A673 (cell line): ENCODE measurements at regions not wholly inside any gene's neighbourhood (a gene's known extent, or its start where the extent isn't known, plus 50 kb on each side); places are given as distances from the start of the nearest gene placed in this dataset.

Source experiments
- EZH2 ChIP-seq: fragments of 200-600 bp; sonication (generic); IDR thresholded peaks from 2 replicates; pipeline ENCODE4 v1.6.1; 2017; ENCODE audit warnings: borderline replicate concordance, low read depth, mild to moderate bottlenecking, mixed read lengths, antibody characterized with exemption, low read length; ENCODE audit not compliant: poor library complexity, severe bottlenecking
- TF ChIP-seq, protein P1 (sequence below): fragments of 300-800, 200-600 bp; sonication (generic); conservative IDR thresholded peaks from 2 replicates; pipeline ENCODE4 v1.5.1; 2017; ENCODE audit warnings: low read depth, mild to moderate bottlenecking, antibody characterized with exemption, low read length, moderate library complexity, mixed read lengths

DNA sequence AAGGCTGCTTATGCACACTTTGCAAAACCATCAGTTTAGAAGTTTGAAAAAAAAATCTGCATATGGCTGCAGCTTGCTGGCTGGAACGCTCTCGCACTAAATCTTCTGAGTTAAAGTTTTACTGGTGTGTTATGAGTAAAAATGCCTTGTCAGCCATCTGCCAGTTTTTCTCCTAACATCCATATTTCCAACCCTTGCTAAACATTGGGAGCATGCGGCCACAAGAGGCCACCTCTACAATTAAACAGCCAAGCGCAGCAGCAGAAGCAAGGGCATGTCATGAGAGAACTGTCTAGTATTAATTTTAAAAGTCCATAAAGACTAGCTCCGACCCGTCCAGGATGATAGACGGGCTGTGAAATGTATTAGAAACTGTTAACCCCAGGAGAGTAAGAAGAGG, 248.3 kb downstream of the TSHZ3 start:
- TF ChIP-seq EZH2 = no peak
- TF ChIP-seq, protein P1, sequence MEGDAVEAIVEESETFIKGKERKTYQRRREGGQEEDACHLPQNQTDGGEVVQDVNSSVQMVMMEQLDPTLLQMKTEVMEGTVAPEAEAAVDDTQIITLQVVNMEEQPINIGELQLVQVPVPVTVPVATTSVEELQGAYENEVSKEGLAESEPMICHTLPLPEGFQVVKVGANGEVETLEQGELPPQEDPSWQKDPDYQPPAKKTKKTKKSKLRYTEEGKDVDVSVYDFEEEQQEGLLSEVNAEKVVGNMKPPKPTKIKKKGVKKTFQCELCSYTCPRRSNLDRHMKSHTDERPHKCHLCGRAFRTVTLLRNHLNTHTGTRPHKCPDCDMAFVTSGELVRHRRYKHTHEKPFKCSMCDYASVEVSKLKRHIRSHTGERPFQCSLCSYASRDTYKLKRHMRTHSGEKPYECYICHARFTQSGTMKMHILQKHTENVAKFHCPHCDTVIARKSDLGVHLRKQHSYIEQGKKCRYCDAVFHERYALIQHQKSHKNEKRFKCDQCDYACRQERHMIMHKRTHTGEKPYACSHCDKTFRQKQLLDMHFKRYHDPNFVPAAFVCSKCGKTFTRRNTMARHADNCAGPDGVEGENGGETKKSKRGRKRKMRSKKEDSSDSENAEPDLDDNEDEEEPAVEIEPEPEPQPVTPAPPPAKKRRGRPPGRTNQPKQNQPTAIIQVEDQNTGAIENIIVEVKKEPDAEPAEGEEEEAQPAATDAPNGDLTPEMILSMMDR = no peak
